Muscle layer of colon (tissue), 2 donors: ENCODE measurements at regions not wholly inside any gene's neighbourhood (a gene's known extent, or its start where the extent isn't known, plus 50 kb on each side); places are given as distances from the start of the nearest gene placed in this dataset.

Experiments used
- H3K27ac ChIP-seq: one replicate; pipeline ENCODE4 v1.7.0; 2013; ENCODE audit warnings: low read depth, mild to moderate bottlenecking, low read length, moderate library complexity
- H3K27me3 ChIP-seq, 2 donors: one replicate each; pipeline ENCODE4 v1.7.0; 2013; ENCODE audit warnings: low read length in 2 of 2, mild to moderate bottlenecking in 2 of 2; ENCODE audit not compliant: insufficient read depth in 2 of 2, control insufficient read depth in 1 of 2
- H3K36me3 ChIP-seq: one replicate; pipeline ENCODE4 v1.7.0; 2013; ENCODE audit warnings: mild to moderate bottlenecking, low read length; ENCODE audit not compliant: insufficient read depth
- H3K4me1 ChIP-seq: one replicate; pipeline ENCODE4 v1.7.0; 2013; ENCODE audit warnings: mild to moderate bottlenecking, low read length; ENCODE audit not compliant: insufficient read depth
- H3K4me3 ChIP-seq, 2 donors: one replicate each; pipeline ENCODE4 v1.7.0; 2013; ENCODE audit warnings: low read length in 2 of 2, low read depth in 1 of 2, mild to moderate bottlenecking in 1 of 2, moderate library complexity in 1 of 2
- H3K9ac ChIP-seq: one replicate; pipeline ENCODE4 v1.7.0; 2013; ENCODE audit warnings: low read length
- H3K9me3 ChIP-seq: one replicate; pipeline ENCODE4 v1.7.0; 2013; ENCODE audit warnings: mild to moderate bottlenecking, low read length
- donor health status: abdominal sarcoma.
- donor health status: Adenocarcinoma of cecum.

- no peaks in the 10 kb centered on the region for H3K36me3 ChIP-seq
- H3K27me3 ChIP-seq = no peaks in the 10 kb centered on the region
- H3K4me3 ChIP-seq = no peak overlapping the region
- H3K27ac ChIP-seq = no peak overlapping the region
- H3K4me1 ChIP-seq = no peaks in the 10 kb centered on the region
- no peaks in the 10 kb centered on the region for H3K9me3 ChIP-seq
- no peak overlapping the region for H3K9ac ChIP-seq
Measured at GRCh38 chrX:39527025-39527424, 570.7 kb downstream of the BCOR start.

- Histone ChIP-seq H3K27me3 (no peaks in the 10 kb centered on the region), H3K4me3 (no peak overlapping the region), H3K4me1 (no peaks in the 10 kb centered on the region), H3K9me3 (no peaks in the 10 kb centered on the region), H3K27ac (no peak overlapping the region), H3K9ac (no peak overlapping the region), H3K36me3 (no peaks in the 10 kb centered on the region)
Measured at GRCh38 chrX:39528161-39528916, 569.4 kb downstream of the BCOR start.

DNA sequence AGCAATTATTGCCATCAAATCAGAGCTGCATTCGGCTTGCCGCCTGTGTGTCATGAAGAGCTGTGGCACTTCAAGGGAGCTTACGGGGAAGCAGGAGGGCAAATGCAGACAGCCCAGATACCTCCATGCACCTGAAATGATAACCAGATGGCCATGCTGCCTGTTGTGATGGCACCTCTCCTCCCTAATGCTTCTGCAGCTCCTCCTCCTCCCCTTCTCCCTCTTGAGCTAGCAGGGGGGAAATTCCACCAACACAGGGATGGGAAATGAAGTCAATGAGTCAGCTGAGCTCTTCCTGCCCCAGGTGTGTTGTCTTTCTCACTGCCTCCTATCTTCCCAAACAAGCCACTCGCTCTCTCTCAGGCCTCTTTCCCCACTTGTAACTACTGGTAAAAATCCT is 565.0 kb downstream of the BCOR start:
- Histone ChIP-seq H3K9me3 (no peaks in the 10 kb centered on the region), H3K4me3 (no peak overlapping the region), H3K36me3 (no peaks in the 10 kb centered on the region), H3K27me3 (peaks cover 0 to 3% of the 10 kb centered on the region in 2 donors), H3K4me1 (no peaks in the 10 kb centered on the region), H3K27ac (no peak overlapping the region), H3K9ac (no peak overlapping the region)

DNA sequence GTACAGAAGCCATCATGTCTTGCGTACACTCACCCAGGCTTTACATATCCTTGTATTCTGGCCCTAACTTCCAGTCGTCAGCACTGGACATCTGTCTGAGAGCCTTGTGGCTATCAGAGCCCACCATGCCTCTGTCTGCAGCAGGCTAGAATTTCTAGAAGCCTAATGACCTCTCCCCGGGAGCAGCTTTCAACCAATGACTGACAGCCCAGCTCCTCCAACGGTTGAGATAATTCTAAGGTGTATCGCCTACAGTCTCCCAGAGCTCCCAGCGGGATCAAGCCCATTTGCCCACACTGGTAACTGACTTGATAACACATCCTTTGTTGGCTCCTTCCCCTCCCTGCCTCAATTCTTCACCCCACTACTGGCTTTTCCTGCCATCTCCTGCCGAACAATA is 562.8 kb downstream of the BCOR start:
- H3K27ac ChIP-seq = no peak overlapping the region
- H3K36me3 ChIP-seq = no peaks in the 10 kb centered on the region
- no peaks in the 10 kb centered on the region for H3K4me1 ChIP-seq
- H3K4me3 ChIP-seq = no peak overlapping the region
- H3K27me3 ChIP-seq = peaks cover 0 to 4% of the 10 kb centered on the region in 2 donors
- no peak overlapping the region for H3K9ac ChIP-seq
- H3K9me3 ChIP-seq = no peaks in the 10 kb centered on the region

GRCh38 chrX:39536211-39536610 is 561.5 kb downstream of the BCOR start:
- no peak overlapping the region for H3K9ac ChIP-seq
- peaks cover 0 to 10% of the 10 kb centered on the region in 2 donors for H3K27me3 ChIP-seq
- no peaks in the 10 kb centered on the region for H3K36me3 ChIP-seq
- no peak overlapping the region for H3K27ac ChIP-seq
- no peaks in the 10 kb centered on the region for H3K4me1 ChIP-seq
- no peak overlapping the region for H3K4me3 ChIP-seq
- H3K9me3 ChIP-seq = no peaks in the 10 kb centered on the region

DNA sequence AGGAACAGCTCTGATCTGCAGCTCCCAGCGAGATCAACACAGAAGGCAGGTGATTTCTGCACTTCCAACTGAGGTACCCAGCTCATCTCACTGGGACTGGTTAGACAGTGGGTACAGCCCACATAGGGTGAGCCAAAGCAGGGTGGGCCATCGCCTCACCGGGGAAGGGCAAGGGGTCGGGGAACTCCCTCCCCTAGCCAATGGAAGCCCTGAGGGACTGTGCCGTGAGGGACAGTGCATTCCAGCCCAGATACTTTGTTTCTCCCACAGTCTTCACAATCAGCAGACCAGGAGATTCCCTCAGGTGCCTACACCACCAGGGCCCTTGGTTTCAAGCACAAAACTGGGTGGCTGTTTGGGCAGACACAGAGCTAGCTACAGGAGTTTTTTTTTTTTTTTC is 555.9 kb downstream of the BCOR start:
- H3K9ac ChIP-seq = no peak overlapping the region
- H3K27me3 ChIP-seq = peaks cover 0 to 10% of the 10 kb centered on the region in 2 donors
- H3K4me3 ChIP-seq = no peak overlapping the region
- no peaks in the 10 kb centered on the region for H3K9me3 ChIP-seq
- no peak overlapping the region for H3K27ac ChIP-seq
- no peaks in the 10 kb centered on the region for H3K36me3 ChIP-seq
- no peaks in the 10 kb centered on the region for H3K4me1 ChIP-seq

DNA sequence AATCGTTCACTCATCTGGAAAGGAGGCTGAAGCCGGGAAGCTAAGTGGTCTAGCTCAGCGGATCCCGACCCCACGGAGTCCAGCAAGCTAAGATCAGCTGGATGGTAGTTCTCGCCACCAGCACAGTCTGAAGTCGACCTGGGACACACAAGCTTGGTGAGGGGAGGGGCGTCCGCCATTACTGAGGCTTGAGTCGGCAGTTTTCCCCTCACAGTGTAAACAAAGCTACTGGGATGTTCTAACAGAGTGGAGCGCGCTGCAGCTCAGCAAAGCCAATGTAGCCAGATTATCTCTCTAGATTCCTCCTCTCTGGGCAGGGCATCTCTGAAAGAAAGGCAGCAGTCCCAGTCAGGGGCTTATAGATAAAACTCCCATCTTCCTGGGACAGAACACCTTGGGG is 555.4 kb downstream of the BCOR start:
- Histone ChIP-seq H3K9ac (no peak overlapping the region), H3K9me3 (no peaks in the 10 kb centered on the region), H3K27me3 (peaks cover 0 to 10% of the 10 kb centered on the region in 2 donors), H3K4me3 (no peak overlapping the region), H3K4me1 (no peaks in the 10 kb centered on the region), H3K36me3 (no peaks in the 10 kb centered on the region), H3K27ac (no peak overlapping the region)

GRCh38 chrX:39550795-39551361 is 546.9 kb downstream of the BCOR start:
- Histone ChIP-seq H3K27ac (no peak overlapping the region), H3K4me1 (no peaks in the 10 kb centered on the region), H3K36me3 (no peaks in the 10 kb centered on the region)

DNA sequence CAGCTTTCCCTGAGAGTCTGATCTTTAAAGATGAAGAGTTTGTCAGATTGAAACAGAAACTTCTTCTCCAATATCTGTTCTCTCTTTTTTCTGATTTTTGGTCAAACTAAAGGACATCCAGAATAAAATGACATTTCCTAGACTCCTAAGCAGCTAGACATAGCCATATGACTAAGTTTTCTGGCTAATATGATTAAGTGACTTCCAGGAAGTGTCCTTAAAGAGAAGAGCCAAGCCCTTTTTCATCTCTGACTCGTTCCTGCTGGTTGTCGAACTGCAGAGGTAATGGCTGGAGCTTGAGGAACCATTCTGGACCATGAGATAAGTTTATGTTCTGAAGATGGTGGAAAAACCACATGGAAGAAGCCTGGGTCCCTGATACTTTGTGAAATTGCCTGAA is 546.0 kb downstream of the BCOR start:
- peaks cover 0 to 4% of the 10 kb centered on the region in 2 donors for H3K27me3 ChIP-seq
- H3K36me3 ChIP-seq = no peaks in the 10 kb centered on the region
- no peaks in the 10 kb centered on the region for H3K9me3 ChIP-seq
- H3K4me1 ChIP-seq = no peaks in the 10 kb centered on the region
- no peak overlapping the region for H3K9ac ChIP-seq
- H3K27ac ChIP-seq = no peak overlapping the region
- no peak overlapping the region for H3K4me3 ChIP-seq

More at GRCh38 chrX:39550795-39551361, 546.9 kb downstream of the BCOR start:
- no peak overlapping the region for H3K4me3 ChIP-seq
- H3K27me3 ChIP-seq = peaks cover 0 to 4% of the 10 kb centered on the region in 2 donors
- H3K9me3 ChIP-seq = no peaks in the 10 kb centered on the region
- H3K9ac ChIP-seq = no peak overlapping the region

GRCh38 chrX:39555431-39555830 is 542.3 kb downstream of the BCOR start:
- Histone ChIP-seq H3K4me3 (no peak overlapping the region), H3K36me3 (no peaks in the 10 kb centered on the region), H3K27ac (no peak overlapping the region), H3K4me1 (no peaks in the 10 kb centered on the region), H3K27me3 (peaks cover 0 to 4% of the 10 kb centered on the region in 2 donors), H3K9me3 (no peaks in the 10 kb centered on the region), H3K9ac (no peak overlapping the region)

DNA sequence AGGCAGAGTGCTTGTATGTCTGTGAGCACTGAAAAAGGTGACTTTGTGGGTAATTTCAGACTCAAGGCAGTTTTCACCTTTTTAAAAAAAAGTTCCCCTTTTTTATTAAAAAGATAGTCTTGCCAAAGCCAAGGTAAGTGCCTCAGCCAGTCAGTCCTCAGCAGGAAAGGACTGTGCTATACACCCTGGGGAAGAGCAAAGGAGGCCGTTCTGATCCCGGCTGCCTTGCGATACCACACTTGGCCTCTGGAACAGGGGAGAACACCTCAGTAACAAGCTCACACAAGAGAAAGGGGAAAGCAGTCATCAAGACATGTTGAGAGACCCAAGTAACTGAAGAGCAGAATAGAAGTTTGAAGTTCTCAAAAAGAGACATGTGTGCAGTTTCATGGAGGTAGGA is 541.7 kb downstream of the BCOR start:
- Histone ChIP-seq H3K27me3 (peaks cover 0 to 4% of the 10 kb centered on the region in 2 donors), H3K4me3 (no peak overlapping the region), H3K4me1 (no peaks in the 10 kb centered on the region), H3K27ac (no peak overlapping the region), H3K36me3 (no peaks in the 10 kb centered on the region), H3K9me3 (no peaks in the 10 kb centered on the region), H3K9ac (no peak overlapping the region)

DNA sequence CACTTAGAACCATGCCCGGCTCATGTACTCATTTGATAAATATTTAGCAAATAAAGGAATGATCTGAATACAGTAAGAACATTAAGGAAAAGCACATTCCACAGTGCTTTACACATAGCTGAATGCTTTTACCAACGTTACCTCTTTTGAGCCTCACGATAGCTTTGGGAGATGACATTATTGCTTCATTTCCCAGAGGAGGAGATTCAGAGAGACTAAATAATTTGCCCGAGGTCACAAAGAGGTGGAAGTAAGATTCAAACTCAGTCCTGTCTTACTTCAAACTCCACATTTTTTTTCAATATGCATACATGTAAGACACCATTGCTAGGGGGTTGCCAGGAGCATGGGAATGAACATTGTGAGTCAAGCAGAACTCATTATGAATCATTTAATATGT is 538.5 kb downstream of the BCOR start:
- Histone ChIP-seq H3K27ac (no peak overlapping the region), H3K4me1 (no peaks in the 10 kb centered on the region), H3K9ac (no peak overlapping the region), H3K9me3 (no peaks in the 10 kb centered on the region), H3K4me3 (no peak overlapping the region), H3K36me3 (no peaks in the 10 kb centered on the region), H3K27me3 (peaks cover 0 to 12% of the 10 kb centered on the region in 2 donors)
